Umbilical cord (tissue), 1 donor: ENCODE measurements at regions not wholly inside any gene's neighbourhood (a gene's known extent, or its start where the extent isn't known, plus 50 kb on each side); places are given as distances from the start of the nearest gene placed in this dataset.

Experiments
- DNase-seq: peaks from one replicate; pipeline ENCODE4 v3.0.0-alpha.2; 2015; ENCODE audit warnings: low spot score

DNA sequence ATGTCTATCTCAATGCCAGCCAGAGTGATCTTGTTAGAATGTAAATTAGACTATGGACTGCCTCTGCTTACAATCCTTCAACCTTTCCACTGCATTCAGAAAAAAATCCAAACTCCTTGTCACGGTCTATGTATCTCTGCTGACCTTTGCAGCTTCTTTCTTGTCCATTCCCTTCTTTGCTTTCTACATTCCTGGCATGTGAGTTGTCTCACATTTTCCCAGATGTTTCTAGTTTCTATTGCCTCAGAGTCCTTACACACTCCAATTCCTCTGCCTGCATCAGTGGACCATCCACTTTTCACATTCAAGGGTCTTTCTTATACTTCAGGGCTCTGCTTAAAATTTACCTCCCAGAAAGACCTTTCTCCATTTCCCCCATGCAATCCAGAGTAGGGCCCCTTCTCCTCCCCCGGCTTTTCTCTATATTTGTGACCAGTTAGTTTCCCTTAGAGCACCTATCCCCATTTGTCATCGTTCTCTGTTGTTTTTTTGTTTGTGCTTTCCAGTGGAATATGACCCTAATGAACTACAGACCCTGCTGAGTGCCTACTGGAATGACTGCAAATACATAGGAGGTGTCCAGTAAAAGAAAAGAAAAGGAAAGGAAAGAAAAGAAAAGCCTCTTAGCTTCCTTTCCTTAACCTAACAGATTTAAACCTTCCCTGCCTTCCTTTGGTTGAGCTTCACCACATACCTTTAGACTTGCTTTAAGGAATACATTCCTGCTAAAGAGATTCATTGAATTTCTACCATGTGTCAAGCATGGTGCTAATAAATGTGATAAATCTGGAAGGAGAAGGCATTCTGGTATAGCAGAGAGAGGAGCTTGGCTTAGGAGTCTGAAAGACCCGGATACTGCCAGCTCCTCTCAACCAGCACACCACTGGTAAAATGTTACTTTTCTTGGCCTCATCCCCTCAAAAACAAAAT is 102.0 kb downstream of the DIRAS3 start:
- DNase-seq, result peak; percentile 71

DNA sequence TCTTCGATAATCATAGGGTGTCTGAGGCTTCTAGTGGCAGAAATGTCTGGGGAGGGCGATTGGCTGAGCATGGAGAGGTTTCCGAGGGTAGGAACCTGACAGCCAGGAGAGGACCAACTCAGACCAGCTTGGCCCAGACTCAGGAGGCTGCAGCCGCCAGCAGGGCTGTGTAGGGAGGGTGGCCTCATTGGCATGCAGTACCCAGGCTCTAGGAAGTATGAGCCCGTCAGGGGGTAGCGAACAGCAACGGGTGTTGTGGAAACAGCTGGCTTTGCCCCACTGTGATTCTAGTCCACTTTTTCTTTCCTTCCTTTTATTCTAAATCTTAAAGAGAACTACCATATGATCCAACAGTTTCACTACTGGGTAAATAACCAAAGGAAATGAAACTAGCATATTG is 103.3 kb downstream of the DIRAS3 start:
- no peak for DNase-seq

DNA sequence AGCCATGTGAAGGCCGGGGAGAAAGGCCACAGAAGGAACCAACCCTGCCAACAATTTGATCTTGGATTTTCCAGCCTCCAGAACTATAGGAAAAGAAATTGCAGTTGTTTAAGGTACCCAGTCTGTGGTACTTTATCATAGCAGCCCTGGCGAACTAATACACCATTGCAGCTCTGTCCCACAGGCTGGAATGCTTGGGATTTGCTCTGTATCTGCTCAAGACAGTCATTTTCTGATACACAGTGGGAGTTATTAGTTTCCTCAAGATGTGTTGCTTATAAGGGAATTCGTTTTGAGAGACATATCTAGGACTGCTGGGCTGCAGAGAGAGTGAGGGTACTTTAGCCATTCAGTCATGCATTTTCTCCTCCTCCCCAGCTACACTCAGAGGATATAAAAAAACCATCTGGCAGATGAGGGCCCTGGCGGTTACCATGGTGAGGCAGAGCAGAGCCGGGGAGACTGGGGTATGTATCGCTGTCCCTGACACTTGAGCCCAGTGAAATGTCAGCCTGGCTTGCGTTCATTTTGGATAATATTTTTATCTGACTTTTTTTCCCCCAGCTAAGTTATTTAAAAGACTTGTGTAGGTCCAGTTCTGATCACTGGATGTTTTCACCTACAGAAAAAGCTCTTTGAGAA is 104.6 kb downstream of the DIRAS3 start:
- peak; percentile 92 for DNase-seq

DNA sequence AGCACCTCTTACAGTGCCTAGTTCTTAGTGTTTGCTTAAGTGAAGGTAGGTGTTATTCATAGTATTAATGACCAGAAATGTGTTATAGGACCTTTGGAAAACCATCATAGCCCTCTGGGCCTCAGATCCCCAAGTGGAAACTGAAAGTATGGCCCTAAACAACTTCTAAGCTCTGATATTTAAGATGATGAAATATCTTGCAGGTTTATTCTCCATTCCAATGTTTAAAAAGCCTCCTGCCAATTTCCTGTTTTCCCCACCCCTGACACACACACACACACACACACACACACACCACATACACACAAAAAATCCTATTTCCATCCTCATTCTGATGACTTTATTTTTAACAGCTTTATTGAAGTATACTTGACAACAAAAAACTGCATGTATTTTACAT is 108.2 kb downstream of the DIRAS3 start:
- DNase-seq, result no peak

DNA sequence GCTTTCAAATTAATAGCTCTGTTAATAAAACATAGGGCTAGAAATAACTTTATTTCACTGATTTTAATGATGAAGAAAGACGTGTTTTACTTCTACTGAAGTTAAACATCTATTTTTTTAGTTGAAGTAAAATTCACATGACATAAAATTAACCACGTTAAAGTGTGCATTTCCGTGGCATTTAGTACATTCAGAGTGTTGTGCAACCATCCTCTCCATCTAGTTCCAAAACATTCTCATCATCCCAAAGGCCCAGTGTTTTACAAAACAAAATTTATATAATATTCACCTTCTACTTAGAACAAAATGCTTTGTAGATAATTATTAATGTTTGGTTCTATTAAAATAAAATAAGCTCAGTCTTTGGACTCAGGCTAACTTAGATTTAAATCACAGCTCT is 108.5 kb upstream of the GNG12 start:
- no peak for DNase-seq

DNA sequence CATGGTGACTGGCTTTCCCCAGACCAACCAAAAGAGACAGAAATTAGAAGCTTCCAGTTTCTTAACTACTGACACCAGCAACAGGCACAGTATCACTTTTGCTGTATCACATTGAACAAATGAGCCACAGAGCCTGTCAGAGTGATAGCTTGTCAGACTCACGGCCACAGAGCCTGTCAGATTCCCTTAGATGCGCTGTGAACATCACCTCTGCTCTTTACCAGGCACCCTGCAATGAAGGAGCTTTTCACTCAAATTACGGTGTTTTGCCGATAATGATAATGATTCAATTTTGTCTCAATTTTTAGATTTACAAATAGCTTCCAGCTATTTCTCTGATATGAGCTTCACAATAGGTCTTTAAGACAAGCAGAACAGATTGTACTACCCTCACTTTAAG is 107.9 kb upstream of the GNG12 start:
- no peak for DNase-seq

DNA sequence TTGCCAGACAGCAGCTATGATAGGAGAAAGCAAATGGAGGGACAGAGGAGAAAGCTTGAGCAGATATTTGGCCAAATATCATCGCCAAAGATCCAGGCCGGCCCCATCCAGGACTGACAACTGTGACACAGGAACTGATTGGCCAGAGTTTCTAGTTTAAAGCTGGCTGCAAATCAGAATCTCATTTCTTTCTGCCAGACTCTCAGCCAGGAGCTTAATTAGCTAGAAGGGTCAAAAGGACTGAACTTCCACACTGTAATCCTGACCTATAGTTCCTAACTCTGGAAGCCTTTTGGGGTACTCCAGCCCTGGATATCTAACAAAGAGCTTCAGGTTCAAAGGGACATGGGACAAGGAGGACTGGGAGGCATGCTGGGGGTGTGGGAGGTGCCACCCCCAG is 106.7 kb upstream of the GNG12 start:
- no peak for DNase-seq

DNA sequence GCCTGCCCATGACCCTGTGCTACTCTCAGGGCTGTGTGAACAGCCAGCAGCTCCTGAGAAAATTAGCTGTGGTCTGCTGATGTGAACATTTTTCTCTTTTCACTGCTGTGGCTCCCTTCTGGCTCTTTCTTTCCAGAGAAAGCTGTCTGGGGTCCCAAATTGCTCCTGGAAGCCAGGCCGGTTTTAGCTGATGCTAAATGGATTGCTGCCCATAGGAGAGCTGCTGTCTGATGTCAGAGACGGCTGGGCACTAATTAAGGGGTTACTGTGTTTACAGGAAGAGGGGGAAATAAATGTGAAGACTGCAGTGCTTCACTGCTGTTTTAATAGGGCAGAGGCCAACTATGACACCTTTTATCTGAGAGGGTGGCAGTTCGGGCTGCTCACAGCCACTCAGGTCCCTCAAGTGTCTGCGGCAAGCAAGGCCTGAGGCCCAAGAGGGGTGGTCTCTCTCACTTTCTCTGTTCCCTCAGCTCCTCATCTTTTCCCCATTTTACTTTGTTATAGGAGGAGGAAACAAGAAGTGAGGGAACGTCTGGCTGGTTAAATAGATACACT is 106.0 kb upstream of the GNG12 start:
- no peak for DNase-seq

DNA sequence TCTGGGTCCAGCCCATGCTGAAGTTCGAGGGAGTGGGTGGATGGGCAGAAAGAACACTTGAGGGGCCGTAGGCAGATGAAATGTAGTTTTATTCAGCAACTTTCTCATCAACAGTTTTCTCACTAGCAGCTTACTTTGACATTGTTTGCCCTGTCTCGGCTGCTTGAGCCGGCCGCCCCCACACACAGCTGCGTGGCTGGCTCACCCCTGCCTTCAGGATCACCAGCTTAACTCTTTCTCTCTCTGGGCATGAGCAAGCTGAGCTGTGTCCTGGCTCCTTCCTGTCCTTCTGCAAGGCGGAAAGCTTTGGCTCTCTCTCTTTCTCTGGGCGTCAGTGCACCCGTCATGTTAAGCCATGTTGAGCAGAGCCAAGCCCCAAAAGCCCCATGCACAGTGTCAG is 104.4 kb upstream of the GNG12 start:
- DNase-seq, result no peak

DNA sequence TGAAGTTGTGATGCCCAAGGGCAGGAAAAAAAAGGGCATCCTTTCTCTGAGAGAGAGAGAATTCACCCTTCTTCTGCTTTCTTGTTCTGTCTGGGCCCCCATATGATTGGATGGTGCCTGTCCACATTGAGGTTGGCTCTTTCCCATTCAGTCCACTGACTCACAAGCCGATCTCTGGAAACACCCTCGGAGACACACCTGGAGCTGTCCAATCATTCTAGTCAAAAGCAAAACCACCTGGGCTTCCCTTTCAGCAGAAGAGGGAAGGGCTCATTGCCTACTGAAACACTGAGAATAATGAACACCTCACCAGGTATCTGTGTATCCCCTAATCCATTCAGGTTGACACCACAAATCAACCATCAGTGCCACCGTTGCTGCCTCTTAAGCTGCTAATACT is 103.7 kb upstream of the GNG12 start:
- DNase-seq, result no peak

DNA sequence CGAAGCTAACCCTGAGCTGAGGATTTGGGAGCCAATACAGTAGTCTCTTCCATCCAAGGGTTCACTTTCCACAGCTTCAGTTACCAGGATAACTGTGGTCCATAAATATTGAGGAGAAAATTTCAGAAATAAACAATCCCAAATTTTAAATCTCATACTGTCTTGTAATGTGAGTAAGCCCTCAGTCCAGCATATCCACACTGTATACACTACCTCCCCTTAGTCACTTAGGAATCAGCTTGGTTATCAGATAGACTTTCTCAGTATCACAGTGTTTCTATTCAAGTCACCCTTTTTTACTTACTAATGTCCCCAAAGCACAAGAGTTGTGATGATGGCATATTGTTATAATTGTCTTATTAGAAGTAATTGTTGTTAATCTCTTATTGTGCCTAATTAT is 102.3 kb upstream of the GNG12 start:
- no peak for DNase-seq

DNA sequence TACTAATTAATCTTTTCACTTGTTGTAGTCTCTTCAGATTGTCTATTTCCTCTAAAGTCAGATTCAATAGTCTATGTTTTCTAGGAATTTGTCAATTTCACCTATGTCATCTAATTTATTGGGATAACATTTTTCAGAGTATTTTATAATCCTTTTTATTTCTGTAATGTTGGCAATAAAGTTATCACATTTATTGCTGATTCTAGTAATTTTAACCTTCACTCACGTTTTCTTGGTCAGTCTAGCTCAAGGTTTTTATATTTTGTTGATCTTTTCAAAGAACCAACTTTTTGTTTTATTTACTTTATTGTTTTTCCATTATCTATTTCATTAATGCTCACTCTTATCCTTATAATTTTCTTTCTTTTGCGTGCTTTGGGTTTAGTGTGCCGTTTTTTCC is 97.9 kb upstream of the GNG12 start:
- DNase-seq, result no peak

DNA sequence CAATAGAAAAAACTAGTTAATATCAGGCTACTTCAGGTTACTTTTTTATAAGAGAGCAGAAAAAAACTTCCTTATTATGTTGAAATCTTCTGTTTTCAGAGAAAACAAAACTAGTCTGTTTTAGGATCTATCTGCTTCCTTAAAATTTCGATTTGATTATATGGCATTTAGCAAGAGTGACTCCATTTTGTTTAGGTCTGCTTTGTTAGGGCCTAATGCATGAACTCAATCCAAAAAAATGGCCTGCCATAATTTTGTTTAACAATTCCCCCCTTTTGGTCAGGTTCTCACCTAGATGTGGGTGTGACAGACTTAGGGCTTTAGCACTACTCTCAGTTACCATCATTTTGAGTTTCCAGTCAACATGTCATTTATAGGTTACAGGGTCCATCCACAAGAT is 89.8 kb upstream of the GNG12 start:
- DNase-seq, result no peak

DNA sequence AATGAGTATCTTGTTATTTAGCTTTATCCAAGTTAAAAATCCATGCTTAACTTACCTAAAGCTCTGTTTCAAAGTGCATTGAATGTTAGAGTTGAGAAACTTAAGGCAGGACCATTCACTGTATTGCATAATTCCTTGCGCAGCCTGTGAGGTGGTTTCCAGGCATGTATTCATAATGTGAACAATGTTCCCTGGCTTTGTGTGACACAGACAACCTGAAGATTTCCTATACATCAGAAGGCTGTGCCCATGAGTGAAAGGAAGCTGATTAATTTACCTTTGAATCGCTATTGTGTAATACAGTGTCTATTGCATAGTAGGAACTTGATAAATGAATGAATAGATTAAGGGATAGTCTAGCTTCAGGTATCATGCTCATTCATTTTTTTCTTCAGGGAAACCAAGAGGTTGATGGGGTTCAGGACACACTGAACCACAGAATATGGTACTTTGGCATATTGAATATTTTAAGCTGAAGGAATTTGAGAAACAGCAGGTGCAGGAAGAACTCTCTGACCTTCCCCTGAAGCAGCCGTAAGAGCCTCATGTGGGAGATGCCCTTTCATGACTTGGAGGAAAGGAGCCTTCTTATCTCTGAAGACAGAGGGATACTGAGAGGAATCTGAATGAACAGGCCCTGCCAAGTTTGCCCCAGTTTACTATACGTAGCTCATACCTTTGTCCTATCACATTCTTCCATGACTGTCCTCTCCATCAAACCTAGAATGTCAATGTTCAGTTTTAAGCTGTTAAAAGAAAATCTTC is 88.6 kb upstream of the GNG12 start:
- no peak for DNase-seq

DNA sequence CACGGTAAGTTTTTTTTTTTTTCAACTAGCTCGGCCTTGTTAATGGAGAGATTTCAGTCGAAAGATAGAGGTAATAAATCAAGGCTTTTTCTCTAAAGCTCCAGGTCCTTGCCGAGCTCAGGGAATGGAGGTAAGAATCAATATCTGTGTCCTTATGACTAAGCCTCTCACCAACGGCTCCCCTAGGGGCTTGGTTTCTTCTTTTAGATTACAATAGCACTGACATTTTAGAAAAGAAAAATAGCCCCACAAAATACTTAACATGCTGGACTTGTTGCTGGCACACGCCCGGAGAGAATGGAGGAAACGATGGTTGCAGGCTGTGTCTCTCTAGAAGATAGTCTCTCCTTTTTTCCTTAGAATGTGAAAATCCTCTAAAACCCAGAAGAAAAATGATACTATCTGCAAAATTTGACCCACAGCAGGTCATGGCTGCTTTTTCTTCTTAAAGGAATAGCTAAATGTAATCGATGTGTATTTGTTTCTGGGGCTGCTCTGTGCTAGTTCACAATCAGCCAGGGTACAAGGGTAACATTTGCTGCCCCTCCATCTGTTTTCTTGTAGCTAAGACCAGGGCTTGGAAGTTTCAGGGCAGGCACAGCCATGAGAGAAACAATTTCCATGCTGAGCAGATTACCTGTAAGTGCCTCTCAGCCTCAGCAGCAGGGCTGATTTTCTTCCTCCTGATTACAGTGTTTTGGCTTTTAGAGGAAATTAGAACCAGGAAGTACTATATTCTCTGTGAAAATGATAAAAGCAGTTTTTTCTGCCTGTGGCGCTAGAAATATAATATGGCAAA is 86.2 kb upstream of the GNG12 start:
- no peak for DNase-seq

DNA sequence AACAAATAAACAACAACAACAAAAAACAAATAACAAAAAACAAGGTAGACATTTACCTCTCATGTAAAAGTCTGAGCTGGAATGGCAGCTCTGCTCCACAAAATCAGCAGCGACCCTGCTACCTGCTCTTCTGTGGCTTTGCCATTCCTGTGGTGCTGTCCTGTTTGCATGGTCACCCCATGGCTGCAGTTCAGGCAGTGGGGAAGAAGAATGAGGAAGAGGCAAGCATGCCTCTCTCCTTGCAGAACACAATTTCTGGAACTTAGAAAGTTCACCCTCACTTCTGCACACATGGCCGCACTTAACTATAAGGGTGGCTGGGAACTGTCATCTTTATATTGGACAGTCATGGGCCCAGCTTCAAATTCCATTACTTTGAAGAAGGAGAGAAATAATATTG is 84.8 kb upstream of the GNG12 start:
- DNase-seq, result no peak

DNA sequence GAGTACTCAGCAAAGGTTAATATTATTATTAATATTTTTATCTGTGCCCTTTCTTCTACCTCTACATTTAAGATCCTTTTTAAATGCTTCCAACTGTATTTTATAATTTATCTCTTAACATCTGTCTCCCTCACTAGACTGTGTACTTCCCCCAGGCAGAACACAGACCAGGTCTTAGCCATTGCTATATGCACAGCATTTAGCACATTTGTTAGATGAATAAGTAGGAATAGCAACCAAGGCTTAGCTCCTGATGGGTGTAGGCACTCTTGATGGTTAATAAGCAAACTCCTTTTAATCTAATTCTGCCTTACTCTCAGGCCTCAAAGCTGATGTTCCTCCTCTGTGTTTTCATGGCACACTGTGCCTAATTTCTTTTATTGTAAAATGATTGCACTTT is 83.7 kb upstream of the GNG12 start:
- DNase-seq, result no peak

DNA sequence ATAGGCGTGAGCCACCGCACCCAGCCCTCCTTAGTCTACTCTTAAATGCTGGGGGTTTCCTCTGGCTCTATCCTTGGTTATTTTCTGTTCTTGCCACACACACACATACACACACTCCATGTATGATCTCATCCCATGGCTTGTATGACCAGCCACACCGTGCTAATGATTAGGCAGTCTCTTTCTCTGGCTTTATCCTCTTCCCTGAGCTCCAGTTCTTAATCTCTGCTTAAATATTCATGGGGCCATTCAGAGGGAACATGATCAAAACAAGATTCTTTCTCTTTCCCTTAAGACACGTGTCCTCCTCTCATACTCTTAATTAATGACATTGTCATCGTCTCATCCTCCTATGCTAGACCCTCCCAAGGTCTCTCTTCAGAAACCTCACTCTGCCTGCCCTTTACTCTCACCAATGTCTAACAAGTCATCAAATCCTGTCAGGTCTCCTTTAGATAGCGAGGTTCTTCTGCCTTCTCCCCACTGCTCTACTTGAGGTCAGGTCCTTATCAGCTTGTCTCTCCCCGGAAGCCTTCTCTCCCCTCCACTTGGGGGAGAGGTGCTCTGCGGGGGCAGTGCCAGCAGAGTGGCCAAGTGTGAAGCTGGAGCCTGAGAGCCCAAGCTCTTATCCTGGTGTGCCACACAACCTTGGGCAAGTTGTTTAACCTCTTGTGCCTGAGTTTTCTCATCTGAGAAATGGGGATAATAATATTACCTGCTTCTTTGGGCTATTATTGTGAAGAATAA is 83.0 kb upstream of the GNG12 start:
- no peak for DNase-seq

DNA sequence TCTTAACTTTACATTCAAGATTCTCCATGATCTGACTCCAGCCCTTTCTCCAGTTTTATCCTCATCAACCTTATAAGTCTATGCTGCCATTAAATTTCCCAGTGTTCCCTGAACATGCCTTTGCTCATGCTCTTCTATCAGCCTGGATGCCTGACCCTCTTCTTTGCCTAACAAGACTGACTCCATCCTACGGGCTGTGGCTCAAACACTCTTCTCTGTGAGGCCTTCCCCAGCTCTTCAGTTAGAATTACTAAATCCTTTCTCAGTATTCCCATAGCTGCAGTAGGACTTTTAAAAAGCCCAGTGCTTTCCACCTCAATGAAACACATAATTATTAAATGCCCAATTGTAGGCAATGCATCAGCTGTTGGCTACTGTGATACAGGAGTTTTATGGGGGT is 76.5 kb upstream of the GNG12 start:
- DNase-seq, result no peak

DNA sequence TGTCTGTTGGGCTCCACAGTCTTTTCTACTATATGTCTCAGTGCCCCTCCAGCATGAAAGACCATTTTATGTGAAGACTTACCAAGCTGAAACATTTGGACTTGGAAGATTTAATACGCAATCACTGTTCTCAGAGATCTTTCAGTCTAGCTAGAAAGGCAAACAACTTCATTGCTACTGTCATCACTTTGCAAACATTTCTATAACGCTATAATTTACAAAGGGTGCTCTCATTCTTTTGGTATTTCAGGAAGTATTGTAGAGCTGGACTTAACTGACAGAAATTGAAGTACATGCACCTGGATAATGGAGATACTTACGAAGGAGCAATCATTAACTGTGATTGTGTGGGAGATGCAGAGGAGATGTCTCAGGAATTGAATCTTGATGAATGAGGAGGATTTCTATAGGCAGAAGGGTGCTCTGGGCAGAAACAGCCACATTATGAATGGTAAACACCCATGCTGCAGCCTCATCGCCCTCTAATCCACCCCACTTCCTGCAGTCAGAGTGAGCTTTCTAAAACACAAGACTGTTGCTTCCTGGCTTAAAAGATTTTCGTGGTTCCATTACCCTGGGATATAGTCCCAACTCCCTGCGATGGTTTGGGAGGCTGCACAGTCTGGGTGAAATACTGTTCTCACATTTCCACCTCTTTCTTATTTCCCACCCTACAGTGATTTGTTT is 75.1 kb upstream of the GNG12 start:
- DNase-seq, result no peak
